K562 (cell line): ENCODE measurements at regions not wholly inside any gene's neighbourhood (a gene's known extent, or its start where the extent isn't known, plus 50 kb on each side); places are given as distances from the start of the nearest gene placed in this dataset.

ENCODE experiments used
- ATAC-seq: fragments of 200-7000 bp; cut with Tn5 transposase; 3 replicates; pipeline ENCODE4 v1.9.1; 2020; ENCODE audit warnings: moderate library complexity
- BruUV-seq: library from RNA; stranded (reverse); fragments of 400-500 nt; replicated peaks from 2 replicates; lab custom pipeline; 2021; lab: Mats Ljungman, UMichigan
- CTCF ChIA-PET: fragments of 300-600 bp; formaldehyde crosslinking; extraction: SDS; loops from one replicate; lab custom pipeline; 2021; ENCODE audit warnings: low intra/inter-chr PET ratio; lab: Yijun Ruan, JAX
- POLR2A ChIA-PET: fragments of 300-600, 350-650 bp; sonication (Branson Sonifier 250); formaldehyde crosslinking; extraction: SDS; loops from one replicate; lab custom pipeline; 2021; ENCODE audit warnings: antibody characterized with exemption, inconsistent platforms; lab: Yijun Ruan, JAX
- DNase-seq, 4 experiments: peaks; one replicate each; pipeline versions ENCODE4 v3.0.0 to v3.0.0-alpha.2; 2011 to 2018; ENCODE audit warnings: low spot score in 3 of 4, mixed read lengths in 3 of 4; ENCODE audit errors: extremely low read depth in 1 of 4
- FAIRE-seq: peaks from 2 replicates; lab custom pipeline; 2011; peaks lifted over from hg19 to GRCh38; lab: Jason Lieb, UNC
- H2AFZ ChIP-seq: 2 replicates; pipeline ENCODE4 v1.6.0; 2011; ENCODE audit warnings: low read depth, low read length, control low read depth, inconsistent platforms
- H3K27ac ChIP-seq: fragments of 200-600 bp; 3 replicates; pipeline ENCODE4 v1.8.0; 2011; ENCODE audit warnings: low read depth, mild to moderate bottlenecking, control low read depth, inconsistent platforms, low read length, moderate library complexity, mixed read lengths; ENCODE audit errors: extremely low read depth
- H3K27me3 ChIP-seq, 2 experiments: fragments of 300-600 bp in 1 of 2; 2 replicates in 1 of 2; 3 replicates in 1 of 2; pipeline versions ENCODE4 v1.6.0 to v1.8.0; 2011; ENCODE audit warnings: inconsistent platforms in 2 of 2, low read length in 2 of 2, mild to moderate bottlenecking in 1 of 2, mixed read lengths in 1 of 2, moderate library complexity in 1 of 2; ENCODE audit not compliant: control insufficient read depth in 2 of 2, insufficient read depth in 2 of 2
- H3K36me3 ChIP-seq: fragments of 300-600 bp; 3 replicates; pipeline ENCODE4 v1.8.0; 2011; ENCODE audit warnings: mild to moderate bottlenecking, low read length, inconsistent platforms; ENCODE audit not compliant: control insufficient read depth, insufficient read depth
- H3K4me1 ChIP-seq, 2 experiments: fragments of 200-600 bp in 1 of 2; replicated peaks in 1 of 2; 2 replicates in 1 of 2; 3 replicates in 1 of 2; pipeline versions ENCODE4 v1.5.1 to v1.8.0; 2011; ENCODE audit warnings: inconsistent platforms in 2 of 2, low read length in 2 of 2, mild to moderate bottlenecking in 1 of 2, mixed read lengths in 1 of 2, moderate library complexity in 1 of 2; ENCODE audit not compliant: control insufficient read depth in 2 of 2, insufficient read depth in 2 of 2
- H3K4me2 ChIP-seq: 2 replicates; pipeline ENCODE4 v1.6.1; 2011; ENCODE audit warnings: low read length, control low read depth, inconsistent platforms, mixed read lengths; ENCODE audit not compliant: insufficient read depth
- H3K4me3 ChIP-seq: fragments of 200-600 bp; sonication (generic), shearing (Covaris generic); 2 replicates; pipeline ENCODE4 v1.5.1; 2016; ENCODE audit warnings: control low read depth, inconsistent platforms
- H3K79me2 ChIP-seq: fragments of 200-600 bp; 3 replicates; pipeline ENCODE4 v1.8.0; 2011; ENCODE audit warnings: low read length, inconsistent platforms; ENCODE audit not compliant: control insufficient read depth, insufficient read depth
- H3K9ac ChIP-seq, 2 experiments: 2 replicates each; pipeline versions ENCODE4 v1.6.0 to v1.6.1; 2011; ENCODE audit warnings: low read depth in 2 of 2, low read length in 2 of 2, control low read depth in 1 of 2, inconsistent platforms in 1 of 2, mild to moderate bottlenecking in 1 of 2, mixed read lengths in 1 of 2; ENCODE audit not compliant: insufficient read depth in 1 of 2
- H3K9me1 ChIP-seq: one replicate; pipeline ENCODE4 v1.6.0; 2011; ENCODE audit warnings: inconsistent platforms, mild to moderate bottlenecking, low read length, moderate library complexity; ENCODE audit not compliant: control insufficient read depth, insufficient read depth
- H3K9me3 ChIP-seq: replicated peaks from 2 replicates; pipeline ENCODE4 v1.5.1; 2011; ENCODE audit warnings: low read depth, low read length, inconsistent platforms; ENCODE audit not compliant: control insufficient read depth, insufficient read depth
- H4K20me1 ChIP-seq: replicated peaks from 2 replicates; pipeline ENCODE4 v1.6.1; 2011; ENCODE audit warnings: low read length, inconsistent platforms, mixed read lengths; ENCODE audit not compliant: control insufficient read depth, insufficient read depth
- JUND ChIP-seq, 2 experiments: IDR thresholded peaks; 2 replicates in 1 of 2; 3 replicates in 1 of 2; pipeline ENCODE4 v1.6.1; 2011; ENCODE audit warnings: borderline replicate concordance in 2 of 2, low read depth in 2 of 2, low read length in 2 of 2, improper control_type of control experiment in 1 of 2, missing biosample characterization in 1 of 2, missing genetic modification characterization in 1 of 2, missing genetic modification reagents in 1 of 2
- KAT7 ChIP-seq: sonication (generic); formaldehyde crosslinking; IDR thresholded peaks from 2 replicates; pipeline ENCODE4 v1.8.0; 2022; ENCODE audit warnings: missing genetic modification reagents, mild to moderate bottlenecking, borderline replicate concordance
- WGBS: fragments of 100-300 bp; shearing (Covaris generic); methylation state at CpG from one replicate; pipeline ENCODE4 v1.1.6; 2016; ENCODE audit warnings: low coverage, mixed read lengths; ENCODE audit not compliant: insufficient coverage; ENCODE audit errors: missing lambda C conversion rate; 5-methylcytosine and 5-hydroxymethylcytosine counted together
- in situ Hi-C: fragments of 300-500 bp; cut with MboI; formaldehyde crosslinking; loops from 4 replicates; pipeline ENCODE4 v1.15.0; 2018; ENCODE audit warnings: inconsistent platforms, mixed read lengths
- intact Hi-C: fragments of 100-400 bp; cut with micrococcal nuclease; formaldehyde crosslinking; loops from 2 replicates; pipeline ENCODE4 v1.14.2; 2022
- TF ChIP-seq, protein P1 (sequence below): fragments of 250-450 bp; sonication (Bioruptor Pico); IDR thresholded peaks from 2 replicates; pipeline ENCODE4 v1.5.0; 2021
- TF ChIP-seq, protein P2 (sequence below), 2 experiments: IDR thresholded peaks in 1 of 2; conservative IDR thresholded peaks in 1 of 2; 2 replicates each; pipeline ENCODE4 v1.6.1; 2016; ENCODE audit warnings: low read depth in 2 of 2, mild to moderate bottlenecking in 1 of 2, missing compliant biosample characterization in 1 of 2, missing genetic modification characterization in 1 of 2, moderate library complexity in 1 of 2
- TF ChIP-seq, protein P3 (sequence below): fragments of 450-650 bp; formaldehyde crosslinking; IDR thresholded peaks from 2 replicates; pipeline ENCODE4 v1.4.0; 2020; ENCODE audit warnings: mild to moderate bottlenecking, moderate library complexity
- TF ChIP-seq, protein P4 (sequence below), 3 experiments: fragments of 200-800 bp in 1 of 3; fragments of 250-450 bp in 1 of 3; fragments of 450-650 bp in 1 of 3; sonication (Bioruptor Pico) in 1 of 3; sonication (Bioruptor generic) in 1 of 3; formaldehyde crosslinking in 1 of 3; IDR thresholded peaks; 2 replicates each; pipeline versions ENCODE4 v1.6.1 to v1.8.0; 2016 to 2022; ENCODE audit warnings: mild to moderate bottlenecking in 2 of 3, missing genetic modification characterization in 2 of 3, missing compliant biosample characterization in 1 of 3, moderate library complexity in 1 of 3
- TF ChIP-seq, protein P5 (sequence below): sonication (generic); formaldehyde crosslinking; IDR thresholded peaks from 2 replicates; pipeline ENCODE4 v1.9.0; 2022; ENCODE audit warnings: mild to moderate bottlenecking, missing genetic modification reagents

DNA sequence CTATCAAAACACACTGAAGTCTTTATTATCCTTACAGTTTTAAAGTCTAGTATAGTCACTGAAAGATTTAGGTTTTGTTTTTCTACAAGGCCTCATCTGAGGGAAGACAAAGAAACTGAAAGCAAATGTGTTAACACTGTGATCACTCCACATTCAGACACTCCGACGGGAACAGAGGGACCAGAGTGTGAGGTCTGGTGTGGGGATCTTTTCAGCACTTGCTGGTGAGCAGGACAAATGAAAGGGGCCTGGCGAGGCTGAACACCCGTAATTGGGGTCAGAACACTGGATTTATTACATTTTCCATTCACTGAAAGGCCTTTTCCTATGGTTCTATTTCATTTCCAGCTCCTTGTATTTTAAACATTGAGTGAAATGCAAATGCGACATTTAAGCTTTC is 910.5 kb downstream of the CDH11 start (continued):
- TF ChIP-seq, protein P1, sequence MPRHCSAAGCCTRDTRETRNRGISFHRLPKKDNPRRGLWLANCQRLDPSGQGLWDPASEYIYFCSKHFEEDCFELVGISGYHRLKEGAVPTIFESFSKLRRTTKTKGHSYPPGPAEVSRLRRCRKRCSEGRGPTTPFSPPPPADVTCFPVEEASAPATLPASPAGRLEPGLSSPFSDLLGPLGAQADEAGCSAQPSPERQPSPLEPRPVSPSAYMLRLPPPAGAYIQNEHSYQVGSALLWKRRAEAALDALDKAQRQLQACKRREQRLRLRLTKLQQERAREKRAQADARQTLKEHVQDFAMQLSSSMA (CRISPR knock-in tag): no peak
- TF ChIP-seq JUND (IDR thresholded peaks at IDR 0.05; ENCODE audit: borderline replicate concordance, low read depth, low read length) (no peak), JUND (tag; IDR thresholded peaks at IDR 0.05; ENCODE audit: borderline replicate concordance, low read depth, low read length) (no peak)
- TF ChIP-seq, protein P2, sequence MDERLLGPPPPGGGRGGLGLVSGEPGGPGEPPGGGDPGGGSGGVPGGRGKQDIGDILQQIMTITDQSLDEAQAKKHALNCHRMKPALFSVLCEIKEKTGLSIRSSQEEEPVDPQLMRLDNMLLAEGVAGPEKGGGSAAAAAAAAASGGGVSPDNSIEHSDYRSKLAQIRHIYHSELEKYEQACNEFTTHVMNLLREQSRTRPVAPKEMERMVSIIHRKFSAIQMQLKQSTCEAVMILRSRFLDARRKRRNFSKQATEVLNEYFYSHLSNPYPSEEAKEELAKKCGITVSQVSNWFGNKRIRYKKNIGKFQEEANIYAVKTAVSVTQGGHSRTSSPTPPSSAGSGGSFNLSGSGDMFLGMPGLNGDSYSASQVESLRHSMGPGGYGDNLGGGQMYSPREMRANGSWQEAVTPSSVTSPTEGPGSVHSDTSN (CRISPR knock-in tag; IDR thresholded peaks at IDR 0.05; ENCODE audit: low read depth): no peak
- TF ChIP-seq, protein P2 (tag; conservative IDR thresholded peaks at IDR 0.05; ENCODE audit: low read depth): no peak
- TF ChIP-seq, all 486 proteins: peak for 0

DNA sequence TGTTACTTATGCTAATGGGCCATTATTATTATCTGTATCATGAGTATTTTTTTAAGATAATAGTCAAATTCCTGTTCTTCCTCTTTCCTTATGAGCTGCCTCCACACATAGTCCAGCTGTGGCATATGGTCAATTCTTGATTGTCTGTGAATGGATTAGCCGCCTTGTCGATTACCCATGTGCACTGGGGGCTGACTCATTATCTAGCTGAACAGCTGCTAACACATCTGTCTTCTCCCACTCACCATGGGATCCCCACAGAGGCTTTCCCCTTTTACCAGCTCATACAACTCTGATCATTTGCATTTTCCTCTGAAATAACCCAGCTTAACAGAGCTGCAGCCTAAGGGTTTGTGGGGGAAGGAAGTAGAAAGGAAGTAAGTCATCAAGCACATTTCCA is 915.0 kb downstream of the CDH11 start:
- no peak overlapping the region for H3K9ac ChIP-seq
- no peak for TF ChIP-seq KAT7 (CRISPR knock-in tag)
- TF ChIP-seq, protein P3, sequence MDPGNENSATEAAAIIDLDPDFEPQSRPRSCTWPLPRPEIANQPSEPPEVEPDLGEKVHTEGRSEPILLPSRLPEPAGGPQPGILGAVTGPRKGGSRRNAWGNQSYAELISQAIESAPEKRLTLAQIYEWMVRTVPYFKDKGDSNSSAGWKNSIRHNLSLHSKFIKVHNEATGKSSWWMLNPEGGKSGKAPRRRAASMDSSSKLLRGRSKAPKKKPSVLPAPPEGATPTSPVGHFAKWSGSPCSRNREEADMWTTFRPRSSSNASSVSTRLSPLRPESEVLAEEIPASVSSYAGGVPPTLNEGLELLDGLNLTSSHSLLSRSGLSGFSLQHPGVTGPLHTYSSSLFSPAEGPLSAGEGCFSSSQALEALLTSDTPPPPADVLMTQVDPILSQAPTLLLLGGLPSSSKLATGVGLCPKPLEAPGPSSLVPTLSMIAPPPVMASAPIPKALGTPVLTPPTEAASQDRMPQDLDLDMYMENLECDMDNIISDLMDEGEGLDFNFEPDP (CRISPR knock-in tag): no peak
- TF ChIP-seq, protein P4, sequence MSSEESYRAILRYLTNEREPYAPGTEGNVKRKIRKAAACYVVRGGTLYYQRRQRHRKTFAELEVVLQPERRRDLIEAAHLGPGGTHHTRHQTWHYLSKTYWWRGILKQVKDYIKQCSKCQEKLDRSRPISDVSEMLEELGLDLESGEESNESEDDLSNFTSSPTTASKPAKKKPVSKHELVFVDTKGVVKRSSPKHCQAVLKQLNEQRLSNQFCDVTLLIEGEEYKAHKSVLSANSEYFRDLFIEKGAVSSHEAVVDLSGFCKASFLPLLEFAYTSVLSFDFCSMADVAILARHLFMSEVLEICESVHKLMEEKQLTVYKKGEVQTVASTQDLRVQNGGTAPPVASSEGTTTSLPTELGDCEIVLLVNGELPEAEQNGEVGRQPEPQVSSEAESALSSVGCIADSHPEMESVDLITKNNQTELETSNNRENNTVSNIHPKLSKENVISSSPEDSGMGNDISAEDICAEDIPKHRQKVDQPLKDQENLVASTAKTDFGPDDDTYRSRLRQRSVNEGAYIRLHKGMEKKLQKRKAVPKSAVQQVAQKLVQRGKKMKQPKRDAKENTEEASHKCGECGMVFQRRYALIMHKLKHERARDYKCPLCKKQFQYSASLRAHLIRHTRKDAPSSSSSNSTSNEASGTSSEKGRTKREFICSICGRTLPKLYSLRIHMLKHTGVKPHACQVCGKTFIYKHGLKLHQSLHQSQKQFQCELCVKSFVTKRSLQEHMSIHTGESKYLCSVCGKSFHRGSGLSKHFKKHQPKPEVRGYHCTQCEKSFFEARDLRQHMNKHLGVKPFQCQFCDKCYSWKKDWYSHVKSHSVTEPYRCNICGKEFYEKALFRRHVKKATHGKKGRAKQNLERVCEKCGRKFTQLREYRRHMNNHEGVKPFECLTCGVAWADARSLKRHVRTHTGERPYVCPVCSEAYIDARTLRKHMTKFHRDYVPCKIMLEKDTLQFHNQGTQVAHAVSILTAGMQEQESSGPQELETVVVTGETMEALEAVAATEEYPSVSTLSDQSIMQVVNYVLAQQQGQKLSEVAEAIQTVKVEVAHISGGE (CRISPR knock-in tag; IDR thresholded peaks at IDR 0.05): no peak
- TF ChIP-seq, protein P5, sequence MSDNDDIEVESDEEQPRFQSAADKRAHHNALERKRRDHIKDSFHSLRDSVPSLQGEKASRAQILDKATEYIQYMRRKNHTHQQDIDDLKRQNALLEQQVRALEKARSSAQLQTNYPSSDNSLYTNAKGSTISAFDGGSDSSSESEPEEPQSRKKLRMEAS (CRISPR knock-in tag): no peak

More for the DNA sequence above, 915.0 kb downstream of the CDH11 start:
- no peak for DNase-seq
- Histone ChIP-seq H3K36me3 (no peaks in the 10 kb centered on the region), H3K27ac (no peak overlapping the region), H3K4me3 (no peak overlapping the region), H2AFZ (no peak overlapping the region), H3K27me3 (no peaks in the 10 kb centered on the region), H3K4me1 (no peaks in the 10 kb centered on the region), H4K20me1 (no peaks in the 10 kb centered on the region), H3K9me3 (no peaks in the 10 kb centered on the region; the same call in none of the 2 replicates), H3K79me2 (no peaks in the 10 kb centered on the region), H3K9me1 (no peaks in the 10 kb centered on the region), H3K4me2 (no peak overlapping the region)
- WGBS: 0% methylated on average over 2 of the region's 2 CpGs
- no TSS peak for BruUV-seq
- in situ Hi-C loops: no loop called here
- ChIA-PET POLR2A (no interaction called here), CTCF (no interaction called here)
- intact Hi-C loops: no loop called here
- FAIRE-seq: no peak
- ATAC-seq: no peak
